Activated naive CD8-positive, alpha-beta T cell treated with anti-CD3 and anti-CD28 coated beads for 36 hours (primary cell): ENCODE measurements at regions not wholly inside any gene's neighbourhood (a gene's known extent, or its start where the extent isn't known, plus 50 kb on each side); places are given as distances from the start of the nearest gene placed in this dataset.

ENCODE experiments used
- DNase-seq: peaks from one replicate; pipeline ENCODE4 v3.0.0; 2021
- H3K27ac Mint-ChIP-seq: one replicate; pipeline ENCODE4 v1.8.0; 2022; ENCODE audit warnings: mild to moderate bottlenecking, moderate library complexity, mixed read lengths
- H3K27me3 Mint-ChIP-seq: one replicate; pipeline ENCODE4 v1.8.0; 2022; ENCODE audit warnings: mild to moderate bottlenecking, mixed read lengths
- H3K36me3 Mint-ChIP-seq: one replicate; pipeline ENCODE4 v1.8.0; 2021; ENCODE audit warnings: mild to moderate bottlenecking, mixed read lengths
- H3K4me1 Mint-ChIP-seq: one replicate; pipeline ENCODE4 v1.8.0; 2021; ENCODE audit warnings: mixed read lengths
- H3K4me3 Mint-ChIP-seq: one replicate; pipeline ENCODE4 v1.8.0; 2022; ENCODE audit warnings: mild to moderate bottlenecking, moderate library complexity, mixed read lengths
- H3K9me3 Mint-ChIP-seq: one replicate; pipeline ENCODE4 v1.8.0; 2022; ENCODE audit warnings: mixed read lengths

DNA sequence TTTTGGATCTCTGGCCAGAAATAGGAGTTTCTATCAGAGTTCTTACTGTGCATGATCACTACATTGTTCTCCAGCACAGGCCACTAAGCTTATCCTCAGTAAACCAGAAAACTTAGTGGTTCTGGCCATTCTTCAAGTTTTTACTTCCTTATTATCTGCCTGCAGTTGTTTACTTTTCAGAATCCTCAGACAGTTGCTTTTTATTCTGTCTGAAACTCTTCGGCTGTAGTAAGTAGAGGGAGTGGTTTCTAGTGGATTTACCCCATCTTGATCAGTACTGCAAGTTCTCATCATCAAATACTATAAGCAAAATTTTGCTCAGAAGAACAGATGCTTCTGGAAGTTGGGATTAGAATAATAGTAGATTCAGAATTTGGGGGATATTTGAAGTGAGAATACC, 193.0 kb upstream of the RARB start:
- H3K27me3 Mint-ChIP-seq: no peaks in the 10 kb centered on the region
- no peak overlapping the region for H3K4me3 Mint-ChIP-seq
- H3K36me3 Mint-ChIP-seq: no peaks in the 10 kb centered on the region
- no peak overlapping the region for H3K27ac Mint-ChIP-seq
- H3K4me1 Mint-ChIP-seq: no peaks in the 10 kb centered on the region
- DNase-seq: no peak
- H3K9me3 Mint-ChIP-seq: peaks cover 3% of the 10 kb centered on the region

DNA sequence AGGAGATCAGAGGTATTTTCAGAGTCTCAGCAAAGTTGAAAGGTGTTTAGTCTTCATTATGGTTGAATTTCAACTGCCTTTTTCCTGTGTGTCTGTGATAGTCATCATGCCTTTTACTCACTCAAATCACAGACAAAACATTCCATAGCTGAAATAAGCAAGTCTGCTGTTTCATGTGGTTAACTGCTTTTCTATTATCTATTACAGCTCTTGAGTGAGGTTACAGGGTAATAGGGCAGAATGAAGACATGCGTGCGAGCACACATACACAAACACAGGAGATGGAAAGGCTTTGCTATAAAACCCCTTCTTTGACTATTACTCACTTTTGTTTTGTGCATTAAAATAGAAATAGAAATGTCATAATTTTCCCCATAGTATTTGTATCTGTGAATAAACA, 192.6 kb upstream of the RARB start:
- Mint-ChIP-seq H3K27ac (no peak overlapping the region), H3K27me3 (no peaks in the 10 kb centered on the region), H3K9me3 (peaks cover 4% of the 10 kb centered on the region), H3K4me1 (no peaks in the 10 kb centered on the region), H3K36me3 (no peaks in the 10 kb centered on the region), H3K4me3 (no peak overlapping the region)
- DNase-seq: no peak

DNA sequence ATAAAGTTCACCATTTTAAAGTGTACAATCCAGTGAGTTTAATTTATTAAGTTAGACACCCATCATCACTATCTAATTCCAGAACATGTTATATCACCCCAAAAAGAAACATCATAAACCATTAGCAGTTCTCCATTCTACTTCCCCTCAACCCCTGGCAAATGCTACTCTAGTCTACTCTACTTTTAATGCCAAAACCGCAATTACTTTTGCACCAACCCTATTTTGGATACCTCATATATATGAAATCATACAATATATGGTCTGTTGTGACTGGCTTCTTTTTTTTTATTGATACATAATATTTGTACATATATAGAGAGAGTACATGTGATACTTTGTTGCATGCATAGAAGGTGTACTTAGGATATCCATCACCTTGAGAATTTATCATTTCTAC, 190.5 kb upstream of the RARB start:
- Mint-ChIP-seq H3K27ac (no peak overlapping the region), H3K27me3 (no peaks in the 10 kb centered on the region), H3K36me3 (no peaks in the 10 kb centered on the region), H3K4me3 (no peak overlapping the region), H3K4me1 (no peaks in the 10 kb centered on the region), H3K9me3 (peaks cover 13% of the 10 kb centered on the region)
- DNase-seq: no peak

DNA sequence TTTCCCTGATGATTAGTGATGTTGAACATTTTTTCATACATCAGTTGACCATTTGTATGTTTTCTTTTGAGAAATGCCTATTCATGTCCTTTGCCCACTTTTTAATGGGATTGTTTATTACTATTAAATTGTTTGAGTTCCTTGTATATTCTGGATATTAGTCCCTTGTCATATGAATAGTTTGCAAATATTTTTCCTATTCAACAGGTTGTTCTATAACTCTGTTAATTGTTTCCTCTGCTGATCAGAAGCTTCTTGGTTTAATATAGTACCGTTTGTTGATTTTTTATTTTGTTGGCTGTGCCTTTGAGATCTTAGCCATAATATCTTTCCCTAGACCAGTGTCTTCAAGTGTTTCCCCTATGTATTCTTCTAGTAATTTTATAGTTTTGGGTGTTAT, 189.0 kb upstream of the RARB start:
- Mint-ChIP-seq H3K4me1 (no peaks in the 10 kb centered on the region), H3K27me3 (no peaks in the 10 kb centered on the region), H3K27ac (no peak overlapping the region), H3K9me3 (peaks cover 17% of the 10 kb centered on the region), H3K4me3 (no peak overlapping the region), H3K36me3 (no peaks in the 10 kb centered on the region)
- DNase-seq: no peak

DNA sequence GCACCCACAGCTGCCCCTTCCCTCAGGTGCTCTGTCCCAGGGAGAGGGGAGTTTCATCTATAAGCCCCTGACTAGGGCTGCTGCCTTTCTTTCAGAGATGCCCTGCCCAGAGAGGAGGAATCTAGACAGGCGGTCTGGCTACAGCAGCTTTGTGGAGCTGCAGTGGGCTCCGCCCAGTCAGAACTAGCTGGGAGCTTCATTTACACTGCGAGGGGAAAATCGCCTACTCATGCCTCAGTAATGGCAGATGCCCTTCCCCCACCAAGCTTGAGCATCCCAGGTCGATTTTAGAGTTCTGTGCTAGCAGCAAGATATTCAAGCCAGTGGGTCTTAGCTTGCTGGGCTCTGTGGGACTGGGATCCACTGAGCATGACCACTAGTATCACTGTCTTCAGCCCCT, 181.2 kb upstream of the RARB start:
- Mint-ChIP-seq H3K4me3 (no peak overlapping the region), H3K27me3 (peaks cover 3% of the 10 kb centered on the region), H3K36me3 (no peaks in the 10 kb centered on the region), H3K9me3 (peaks cover 31% of the 10 kb centered on the region), H3K4me1 (no peaks in the 10 kb centered on the region), H3K27ac (no peak overlapping the region)
- no peak for DNase-seq

DNA sequence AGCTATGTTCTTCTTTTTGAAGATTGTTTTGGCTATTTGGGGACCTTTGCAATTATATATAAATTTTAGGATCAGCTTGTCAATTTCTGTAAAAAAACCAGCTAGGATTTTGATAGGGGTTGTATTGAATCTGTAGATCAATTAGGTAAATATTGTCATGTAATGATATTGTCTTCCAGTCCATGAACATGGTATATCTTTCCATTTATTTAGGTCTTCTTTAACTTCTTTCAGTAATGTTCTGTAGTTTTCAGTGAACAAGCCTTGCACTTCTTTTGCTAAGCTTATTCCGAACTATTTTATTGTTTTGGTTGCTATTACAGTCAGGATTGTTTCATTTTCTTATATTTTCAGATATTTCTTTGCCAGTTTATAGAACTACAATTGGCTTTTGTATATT, 175.8 kb upstream of the RARB start:
- H3K27ac Mint-ChIP-seq: no peak overlapping the region
- H3K9me3 Mint-ChIP-seq: peaks cover 21% of the 10 kb centered on the region
- H3K4me3 Mint-ChIP-seq: no peak overlapping the region

DNA sequence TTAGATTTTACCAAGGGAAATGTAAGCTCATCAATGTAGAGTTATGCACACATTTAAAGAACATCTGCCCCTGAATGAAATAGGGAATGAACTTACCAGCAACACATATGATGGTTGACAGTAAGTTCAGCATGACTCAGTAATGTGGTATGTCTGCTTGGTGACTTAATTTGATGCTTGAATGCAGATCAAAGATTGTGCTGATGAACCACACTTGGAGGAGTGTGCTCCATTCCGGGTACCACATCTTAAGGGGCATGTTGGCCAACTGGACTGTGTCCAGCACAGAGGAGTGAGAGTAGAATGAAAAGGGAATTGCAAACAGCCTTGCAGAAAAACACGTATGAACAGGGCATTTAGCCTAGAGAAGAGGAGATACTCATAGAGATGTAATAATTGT, 171.0 kb upstream of the RARB start:
- Mint-ChIP-seq H3K4me3 (no peak overlapping the region), H3K27ac (no peak overlapping the region), H3K36me3 (no peaks in the 10 kb centered on the region), H3K27me3 (no peaks in the 10 kb centered on the region), H3K4me1 (no peaks in the 10 kb centered on the region), H3K9me3 (peaks cover 3% of the 10 kb centered on the region)
- DNase-seq: no peak

More for the DNA sequence above, 175.8 kb upstream of the RARB start:
- no peaks in the 10 kb centered on the region for H3K36me3 Mint-ChIP-seq
- H3K27me3 Mint-ChIP-seq: peaks cover 3% of the 10 kb centered on the region
- no peak for DNase-seq
- H3K4me1 Mint-ChIP-seq: no peaks in the 10 kb centered on the region

DNA sequence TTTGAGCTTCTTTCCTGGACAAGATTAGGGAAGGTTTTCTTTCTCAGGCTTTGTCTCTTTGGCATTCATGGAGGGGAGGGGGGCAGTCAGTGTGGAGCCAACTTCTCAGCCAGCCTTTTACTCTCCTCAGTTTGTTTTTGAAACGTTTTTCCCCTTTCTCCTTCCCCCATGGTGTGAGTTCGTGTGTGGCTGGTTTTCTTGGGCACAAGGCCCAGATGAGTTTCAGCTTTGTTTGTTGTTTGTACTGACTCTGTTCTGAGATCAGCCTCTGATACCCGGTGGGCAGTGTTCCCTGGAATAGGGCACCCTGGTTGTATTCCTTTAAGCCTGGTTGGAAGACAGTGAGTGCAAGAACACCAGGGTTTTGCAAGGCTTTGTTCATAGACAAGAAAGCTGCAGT, 168.2 kb upstream of the RARB start:
- no peak for DNase-seq
- H3K4me1 Mint-ChIP-seq: no peaks in the 10 kb centered on the region
- H3K36me3 Mint-ChIP-seq: no peaks in the 10 kb centered on the region
- H3K4me3 Mint-ChIP-seq: no peak overlapping the region
- peaks cover 2% of the 10 kb centered on the region for H3K9me3 Mint-ChIP-seq
- no peak overlapping the region for H3K27ac Mint-ChIP-seq
- no peaks in the 10 kb centered on the region for H3K27me3 Mint-ChIP-seq

DNA sequence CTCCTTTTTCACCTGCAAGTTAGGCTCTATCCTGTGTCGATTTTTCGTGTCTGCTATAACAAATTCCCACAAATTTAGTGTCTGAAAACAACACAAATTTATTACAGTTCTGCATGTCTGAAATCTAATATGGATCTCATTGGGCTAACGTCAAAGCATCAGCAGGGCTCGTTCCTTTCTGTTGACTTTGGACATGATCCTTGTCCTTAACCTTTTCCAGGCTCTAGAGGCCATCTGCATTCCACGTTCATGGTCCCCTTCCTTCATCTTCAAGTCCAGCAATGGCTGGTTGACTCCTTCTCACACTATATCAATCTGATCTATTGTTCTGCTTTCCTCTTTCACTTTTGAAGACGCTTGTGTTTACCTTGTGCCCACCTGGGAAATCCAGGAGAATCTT, 165.7 kb upstream of the RARB start:
- Mint-ChIP-seq H3K27me3 (no peaks in the 10 kb centered on the region), H3K27ac (no peak overlapping the region), H3K9me3 (peaks cover 3% of the 10 kb centered on the region), H3K4me1 (no peaks in the 10 kb centered on the region), H3K4me3 (no peak overlapping the region), H3K36me3 (no peaks in the 10 kb centered on the region)
- no peak for DNase-seq

DNA sequence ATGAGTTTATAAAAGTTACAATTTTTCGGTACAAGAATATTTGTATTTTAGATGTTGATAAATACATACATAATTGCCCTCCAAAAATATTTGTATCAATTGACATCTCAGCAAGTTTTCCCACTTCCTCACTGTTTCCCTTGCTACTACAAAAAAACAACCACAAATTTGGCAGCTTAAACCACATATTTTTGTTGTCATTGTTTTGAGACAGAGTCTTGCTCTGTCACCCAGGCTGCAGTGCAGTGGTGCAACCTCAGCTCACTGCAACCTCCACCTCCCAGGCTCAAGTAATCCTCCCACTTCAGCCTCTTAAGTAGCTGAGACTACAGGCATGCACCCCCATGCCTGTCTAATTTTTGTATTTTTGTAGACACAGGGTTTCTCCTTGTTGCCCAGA, 162.8 kb upstream of the RARB start:
- Mint-ChIP-seq H3K9me3 (peaks cover 5% of the 10 kb centered on the region), H3K4me1 (no peaks in the 10 kb centered on the region), H3K4me3 (no peak overlapping the region), H3K27ac (no peak overlapping the region), H3K27me3 (no peaks in the 10 kb centered on the region), H3K36me3 (no peaks in the 10 kb centered on the region)
- no peak for DNase-seq

DNA sequence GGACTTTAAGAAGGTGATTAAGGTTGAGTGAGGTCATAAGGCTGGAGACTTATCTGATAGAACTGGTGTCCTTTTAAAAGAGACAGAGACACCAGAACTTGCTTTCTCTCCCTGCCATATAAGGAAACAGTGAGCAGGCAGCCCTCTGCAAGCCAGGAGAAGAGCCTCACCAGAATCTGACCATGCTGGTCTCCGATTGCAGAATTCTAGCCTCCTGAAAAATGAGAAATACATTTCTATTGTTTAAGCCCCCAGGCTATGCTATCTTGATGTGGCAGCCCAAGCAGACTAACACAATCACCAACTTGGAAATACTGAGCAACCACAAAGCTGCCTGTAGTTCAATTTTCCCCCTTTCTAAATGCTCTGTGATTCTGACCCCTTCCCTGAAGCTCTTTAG, 161.4 kb upstream of the RARB start:
- DNase-seq: no peak
- Mint-ChIP-seq H3K4me3 (no peak overlapping the region), H3K27ac (no peak overlapping the region), H3K4me1 (no peaks in the 10 kb centered on the region), H3K27me3 (no peaks in the 10 kb centered on the region), H3K9me3 (peaks cover 5% of the 10 kb centered on the region), H3K36me3 (no peaks in the 10 kb centered on the region)

DNA sequence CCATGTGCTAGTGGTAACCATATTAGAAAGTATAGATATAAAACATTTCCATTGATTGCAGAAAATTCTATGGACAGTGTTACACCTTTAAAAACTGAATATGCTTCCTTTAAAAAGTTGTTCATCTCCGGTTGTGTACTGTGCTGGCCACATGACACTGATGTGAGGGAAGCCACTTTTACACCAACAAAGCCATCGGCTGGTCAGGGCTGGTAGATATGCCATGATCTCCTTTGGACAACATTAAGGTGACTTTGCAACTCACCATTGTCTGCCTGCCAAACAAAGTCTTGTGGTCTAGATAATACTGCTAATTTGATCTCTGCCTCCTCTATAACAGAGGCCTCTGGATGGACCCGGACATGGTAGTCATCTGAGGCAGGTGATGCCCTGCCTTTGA, 156.0 kb upstream of the RARB start:
- H3K9me3 Mint-ChIP-seq: peaks cover 1% of the 10 kb centered on the region
- no peaks in the 10 kb centered on the region for H3K36me3 Mint-ChIP-seq
- H3K27ac Mint-ChIP-seq: no peak overlapping the region
- H3K27me3 Mint-ChIP-seq: no peaks in the 10 kb centered on the region
- H3K4me1 Mint-ChIP-seq: no peaks in the 10 kb centered on the region
- no peak overlapping the region for H3K4me3 Mint-ChIP-seq
- DNase-seq: no peak

DNA sequence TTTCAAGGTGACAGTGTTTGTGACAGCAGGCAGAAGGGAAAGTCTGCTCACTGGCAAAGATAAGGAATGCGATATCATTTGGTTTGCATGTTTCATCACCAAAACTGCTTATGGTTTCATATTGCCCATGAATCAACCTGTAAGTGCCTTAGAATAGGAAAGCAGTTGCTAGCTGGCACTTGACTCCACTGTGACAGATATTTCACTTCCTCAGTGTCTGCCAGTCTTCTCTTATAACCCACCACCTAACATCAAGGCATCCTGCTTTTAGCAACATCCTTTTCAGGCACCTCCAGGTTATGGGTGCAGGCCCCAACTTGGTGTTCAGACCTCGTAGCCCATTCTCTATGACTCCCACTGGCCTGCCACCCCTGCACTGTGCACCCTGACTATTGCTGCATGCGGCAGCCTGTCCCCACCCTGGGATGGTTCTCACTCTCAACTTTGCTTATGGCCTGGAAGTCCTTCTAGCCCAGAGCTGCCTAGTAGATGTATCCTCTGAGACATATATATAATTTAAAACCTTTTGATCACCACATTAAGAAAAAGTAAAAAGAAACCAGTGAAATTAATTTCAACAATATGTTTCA, 154.4 kb upstream of the RARB start:
- no peak for DNase-seq
- Mint-ChIP-seq H3K36me3 (no peaks in the 10 kb centered on the region), H3K9me3 (no peaks in the 10 kb centered on the region), H3K27ac (no peak overlapping the region), H3K4me3 (no peak overlapping the region), H3K4me1 (no peaks in the 10 kb centered on the region), H3K27me3 (no peaks in the 10 kb centered on the region)

DNA sequence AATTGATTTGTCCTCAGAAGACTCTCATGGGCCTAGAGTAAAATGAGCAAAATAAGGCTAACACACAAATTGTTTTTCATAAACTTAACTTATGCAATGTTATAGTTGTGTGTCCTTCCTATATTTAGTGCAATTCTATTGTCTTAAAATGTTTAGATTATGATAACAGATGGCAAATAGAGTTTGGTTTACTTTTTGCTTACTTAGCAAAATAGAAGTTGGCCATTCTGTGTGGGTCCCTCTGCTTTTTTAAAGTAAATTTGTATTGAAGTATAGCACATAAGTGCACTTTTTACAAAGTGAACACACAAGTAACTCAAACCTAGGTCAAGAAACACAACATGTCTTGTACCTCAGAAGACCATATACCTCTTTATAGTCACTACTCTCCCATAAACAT, 150.6 kb upstream of the RARB start:
- Mint-ChIP-seq H3K36me3 (no peaks in the 10 kb centered on the region), H3K27ac (no peak overlapping the region), H3K4me1 (no peaks in the 10 kb centered on the region), H3K27me3 (no peaks in the 10 kb centered on the region), H3K9me3 (peaks cover 1% of the 10 kb centered on the region), H3K4me3 (no peak overlapping the region)
- no peak for DNase-seq

DNA sequence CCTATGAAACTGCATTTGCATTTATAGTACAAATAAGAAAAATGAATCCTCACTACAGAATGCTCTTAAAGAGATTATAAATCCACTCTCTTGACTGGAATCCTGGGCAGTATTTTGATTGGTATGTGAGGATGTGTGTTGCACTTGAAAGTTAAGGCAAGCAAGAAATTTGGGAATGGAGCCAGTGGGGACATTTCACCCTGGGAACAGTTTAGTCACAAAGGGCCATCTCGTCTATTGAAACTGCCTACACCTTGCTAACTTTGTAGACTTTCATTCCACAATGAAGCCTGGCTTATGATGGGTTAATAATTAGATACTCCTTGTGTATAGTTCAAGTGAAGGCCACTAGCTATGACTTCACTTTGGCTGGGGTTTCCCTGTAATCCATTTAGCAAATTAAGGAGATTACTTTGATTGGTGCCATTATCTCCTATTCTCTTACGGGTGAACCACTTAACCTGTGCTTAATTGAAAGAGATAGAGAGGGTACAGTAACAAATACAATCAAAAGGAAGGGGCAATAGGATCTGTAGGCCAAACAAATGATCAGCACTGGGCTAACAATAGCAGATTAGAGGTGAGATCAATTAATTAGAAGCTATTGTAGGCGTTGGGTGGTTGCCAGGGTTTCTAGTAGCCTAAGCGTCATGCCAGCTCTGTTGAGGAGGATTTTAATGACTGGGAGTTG, 146.9 kb upstream of the RARB start:
- Mint-ChIP-seq H3K36me3 (no peaks in the 10 kb centered on the region), H3K27me3 (no peaks in the 10 kb centered on the region), H3K9me3 (peaks cover 1% of the 10 kb centered on the region), H3K27ac (no peak overlapping the region), H3K4me1 (no peaks in the 10 kb centered on the region), H3K4me3 (no peak overlapping the region)
- DNase-seq: no peak

DNA sequence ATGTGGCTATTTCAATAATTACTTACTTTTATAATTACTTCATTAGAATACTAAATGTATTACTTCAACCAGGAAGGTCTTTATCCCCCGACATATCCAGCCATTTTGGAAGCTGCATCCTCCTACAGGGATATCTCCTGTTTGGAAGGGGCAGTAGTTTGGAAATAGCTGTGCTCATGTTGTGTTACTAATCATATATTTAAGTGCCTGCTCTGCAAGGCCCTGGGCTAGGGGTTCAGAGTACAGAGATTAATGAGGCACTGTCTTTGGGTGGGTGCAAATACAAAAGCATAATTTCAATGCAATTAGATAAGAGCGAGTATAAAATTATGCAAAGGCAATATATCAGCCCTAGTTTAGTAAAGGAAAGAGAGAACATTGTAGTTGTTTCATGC, 146.3 kb upstream of the RARB start:
- no peak overlapping the region for H3K4me3 Mint-ChIP-seq
- no peak overlapping the region for H3K27ac Mint-ChIP-seq
- H3K36me3 Mint-ChIP-seq: no peaks in the 10 kb centered on the region
- no peaks in the 10 kb centered on the region for H3K27me3 Mint-ChIP-seq
- DNase-seq: no peak
- no peaks in the 10 kb centered on the region for H3K4me1 Mint-ChIP-seq
- peaks cover 1% of the 10 kb centered on the region for H3K9me3 Mint-ChIP-seq
